GM20000 (cell line): ENCODE measurements at regions not wholly inside any gene's neighbourhood (a gene's known extent, or its start where the extent isn't known, plus 50 kb on each side); places are given as distances from the start of the nearest gene placed in this dataset.

Experiments used
- DNase-seq: peaks from one replicate; pipeline ENCODE4 v3.0.0; 2012; ENCODE audit warnings: low spot score
- CTCF ChIP-seq: IDR thresholded peaks from 2 replicates; pipeline ENCODE4 v1.5.1; 2012; ENCODE audit warnings: mild to moderate bottlenecking, control low read depth; ENCODE audit errors: extremely low read depth, missing control alignments

DNA sequence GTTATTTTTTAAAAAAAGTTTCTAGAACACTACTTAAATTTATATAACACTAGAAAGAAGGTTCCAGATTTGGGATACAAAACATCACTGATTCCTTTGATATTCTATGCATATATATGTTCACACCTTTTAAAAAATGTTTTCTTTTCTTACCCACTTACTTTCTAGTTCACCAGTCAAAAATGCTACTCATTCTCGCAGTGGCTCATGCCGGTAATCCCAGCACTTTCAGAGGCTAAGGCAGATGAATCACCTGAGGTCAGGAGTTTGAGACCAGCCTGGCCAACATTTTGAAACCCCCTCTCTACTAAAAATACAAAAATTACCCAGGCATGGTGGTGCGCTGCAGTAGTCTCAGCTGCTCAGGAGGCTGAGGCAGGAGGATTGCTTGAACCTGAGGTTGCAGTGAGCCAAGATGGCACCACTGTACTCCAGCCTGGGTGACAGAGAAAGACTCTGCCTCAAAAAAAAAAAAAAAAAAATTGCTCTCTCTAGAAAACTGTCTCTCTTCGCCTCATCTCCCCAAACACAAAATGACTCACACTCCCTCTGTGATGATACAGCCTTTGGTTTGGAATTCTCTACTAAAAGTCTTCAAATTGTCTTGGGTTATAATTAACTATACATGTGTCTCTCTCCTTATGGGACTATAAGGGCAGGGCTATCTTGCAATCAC lies 52.6 kb upstream of the TGFBR2 start:
- no peak for DNase-seq
- no peak for TF ChIP-seq CTCF

DNA sequence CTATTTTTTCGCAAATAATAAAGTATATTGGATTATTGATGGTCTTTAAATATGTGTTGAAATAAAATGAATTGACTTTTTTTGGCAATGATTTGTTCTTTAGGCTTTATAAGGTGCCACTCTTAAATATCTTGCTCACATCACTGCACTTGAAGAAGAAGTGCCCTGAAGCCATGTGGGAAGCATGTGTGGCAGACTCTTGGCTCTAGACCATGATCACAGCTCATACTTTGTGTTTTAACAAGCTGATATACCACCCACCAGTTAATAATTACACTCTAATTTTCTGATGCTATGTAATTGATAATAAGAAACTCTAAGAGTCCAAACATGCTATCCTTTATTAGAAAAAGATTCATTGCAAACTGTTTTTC lies 52.1 kb upstream of the TGFBR2 start:
- TF ChIP-seq CTCF, result no peak
- DNase-seq, result no peak

- TF ChIP-seq CTCF, result no peak
- DNase-seq, result no peak
Measured at GRCh38 chr3:30555968-30556367, 50.4 kb upstream of the TGFBR2 start.
